Tibial nerve (tissue), 4 donors: ENCODE measurements at regions not wholly inside any gene's neighbourhood (a gene's known extent, or its start where the extent isn't known, plus 50 kb on each side); places are given as distances from the start of the nearest gene placed in this dataset.

ENCODE experiments used
- DNase-seq, 2 donors: peaks; one replicate each; pipeline ENCODE4 v3.0.0-alpha.2; 2019; ENCODE audit warnings: low spot score in 2 of 2
- H3K27ac ChIP-seq, 4 donors: fragments of 200-600 bp; sonication (generic) in 3 of 4; one replicate each; pipeline ENCODE4 v1.5.1; 2017 to 2019; ENCODE audit warnings: mild to moderate bottlenecking in 1 of 4
- H3K27me3 ChIP-seq, 2 donors: fragments of 200-600 bp; sonication (generic) in 1 of 2; one replicate each; pipeline versions ENCODE4 v1.5.1 to v1.6.0; 2017 to 2019
- H3K36me3 ChIP-seq, 3 donors: fragments of 200-600 bp; sonication (generic); one replicate each; pipeline ENCODE4 v1.5.1; 2018 to 2019
- H3K4me1 ChIP-seq, 4 donors: fragments of 200-600 bp; sonication (generic) in 3 of 4; one replicate each; pipeline ENCODE4 v1.5.1; 2017 to 2019
- H3K4me3 ChIP-seq, 4 donors: fragments of 200-600 bp; sonication (generic) in 3 of 4; one replicate each; pipeline ENCODE4 v1.5.1; 2017 to 2019; ENCODE audit warnings: mild to moderate bottlenecking in 1 of 4, moderate library complexity in 1 of 4
- H3K9me3 ChIP-seq, 4 donors: fragments of 200-600 bp; sonication (generic) in 3 of 4; one replicate each; pipeline ENCODE4 v1.5.1; 2017 to 2019
- EP300 ChIP-seq, 2 donors: sonication (generic); formaldehyde crosslinking; IDR thresholded peaks; one replicate each; pipeline ENCODE4 v1.6.1; 2017; ENCODE audit warnings: antibody characterized with exemption in 2 of 2, mild to moderate bottlenecking in 1 of 2
- POLR2A ChIP-seq, 2 donors: fragments of 450-650 bp; IDR thresholded peaks; one replicate each; pipeline ENCODE4 v1.6.1; 2017; ENCODE audit warnings: antibody characterized with exemption in 2 of 2, mild to moderate bottlenecking in 2 of 2, moderate library complexity in 2 of 2
- WGBS, 2 donors: methylation state at CpG; one replicate each; pipeline ENCODE4 v1.1.5; 2018; 5-methylcytosine and 5-hydroxymethylcytosine counted together
- TF ChIP-seq, protein P1 (sequence below), 5 experiments: fragments of 200-600 bp in 3 of 5; fragments of 450-650 bp in 2 of 5; sonication (generic) in 3 of 5; IDR thresholded peaks; one replicate each; pipeline ENCODE4 v1.5.1; 2016 to 2019; ENCODE audit warnings: antibody characterized with exemption in 5 of 5, mild to moderate bottlenecking in 3 of 5, moderate library complexity in 2 of 5

DNA sequence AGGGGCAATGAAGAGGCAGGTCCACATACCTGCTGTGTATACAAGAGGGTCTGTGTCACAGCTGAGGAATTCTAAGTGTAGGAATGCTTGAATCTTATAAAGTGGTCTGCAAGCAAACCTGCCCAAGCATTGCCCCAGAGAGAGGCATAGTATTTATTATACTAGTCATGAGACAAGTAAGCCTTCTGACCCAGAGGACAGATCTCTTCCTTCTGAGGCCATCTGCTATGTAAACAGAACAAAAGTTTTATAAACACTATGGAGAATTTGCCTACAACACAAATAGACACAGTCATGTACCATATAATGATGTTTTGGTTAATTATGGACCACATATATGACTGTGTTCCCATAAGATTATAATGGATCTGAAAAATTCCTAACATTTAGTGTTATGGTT lies 388.2 kb downstream of the NEBL start:
- no peak overlapping the region for H3K4me3 ChIP-seq
- TF ChIP-seq, protein P1, sequence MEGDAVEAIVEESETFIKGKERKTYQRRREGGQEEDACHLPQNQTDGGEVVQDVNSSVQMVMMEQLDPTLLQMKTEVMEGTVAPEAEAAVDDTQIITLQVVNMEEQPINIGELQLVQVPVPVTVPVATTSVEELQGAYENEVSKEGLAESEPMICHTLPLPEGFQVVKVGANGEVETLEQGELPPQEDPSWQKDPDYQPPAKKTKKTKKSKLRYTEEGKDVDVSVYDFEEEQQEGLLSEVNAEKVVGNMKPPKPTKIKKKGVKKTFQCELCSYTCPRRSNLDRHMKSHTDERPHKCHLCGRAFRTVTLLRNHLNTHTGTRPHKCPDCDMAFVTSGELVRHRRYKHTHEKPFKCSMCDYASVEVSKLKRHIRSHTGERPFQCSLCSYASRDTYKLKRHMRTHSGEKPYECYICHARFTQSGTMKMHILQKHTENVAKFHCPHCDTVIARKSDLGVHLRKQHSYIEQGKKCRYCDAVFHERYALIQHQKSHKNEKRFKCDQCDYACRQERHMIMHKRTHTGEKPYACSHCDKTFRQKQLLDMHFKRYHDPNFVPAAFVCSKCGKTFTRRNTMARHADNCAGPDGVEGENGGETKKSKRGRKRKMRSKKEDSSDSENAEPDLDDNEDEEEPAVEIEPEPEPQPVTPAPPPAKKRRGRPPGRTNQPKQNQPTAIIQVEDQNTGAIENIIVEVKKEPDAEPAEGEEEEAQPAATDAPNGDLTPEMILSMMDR (IDR thresholded peaks at IDR 0.05): no peak
- TF ChIP-seq EP300 (IDR thresholded peaks at IDR 0.05): no peak
- no peak for TF ChIP-seq POLR2A (IDR thresholded peaks at IDR 0.05)
- no peaks in the 10 kb centered on the region for H3K4me1 ChIP-seq

DNA sequence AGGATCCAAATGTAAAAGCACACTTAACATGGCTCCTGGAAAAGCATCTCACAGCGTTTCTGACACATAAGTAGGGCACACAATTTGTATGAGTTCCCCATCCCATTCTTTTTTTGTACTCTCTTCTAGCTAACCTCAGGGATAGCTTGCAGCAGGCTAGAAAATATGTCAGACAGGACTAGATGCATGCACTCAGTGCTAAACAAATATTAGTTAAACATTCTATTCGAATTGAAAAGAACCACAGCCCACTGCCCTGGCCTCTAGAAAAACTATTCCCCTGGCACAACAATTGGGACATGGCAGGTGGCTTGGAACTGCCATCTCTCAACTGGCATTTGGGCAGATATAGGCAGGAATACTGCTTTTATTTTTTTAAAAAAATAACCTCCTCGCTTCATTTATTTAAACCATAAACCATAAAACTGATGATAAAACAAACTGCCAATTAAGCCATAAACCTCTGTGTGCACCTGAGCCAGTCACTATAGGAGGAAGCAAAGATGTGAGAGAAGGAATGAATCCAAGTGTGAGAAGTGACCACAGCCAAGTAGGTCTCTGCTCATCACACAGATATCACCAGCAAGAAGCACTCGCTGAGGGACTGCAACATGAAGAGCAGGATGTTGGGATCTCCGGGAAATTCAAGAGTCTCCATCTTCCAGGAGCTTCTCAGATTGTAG lies 394.1 kb downstream of the NEBL start:
- no peaks in the 10 kb centered on the region for H3K27me3 ChIP-seq
- H3K4me1 ChIP-seq: no peaks in the 10 kb centered on the region
- H3K36me3 ChIP-seq: no peaks in the 10 kb centered on the region
- no peak overlapping the region for H3K27ac ChIP-seq
- no peak for DNase-seq
- H3K9me3 ChIP-seq: no peaks in the 10 kb centered on the region
- WGBS, 2 donors: 81 to 83% methylated on average over 5 of the region's 5 CpGs
- no peak overlapping the region for H3K4me3 ChIP-seq
- TF ChIP-seq, protein P1 (IDR thresholded peaks at IDR 0.05): no peak
- no peak for TF ChIP-seq POLR2A (IDR thresholded peaks at IDR 0.05)
- no peak for TF ChIP-seq EP300 (IDR thresholded peaks at IDR 0.05)

More for the DNA sequence above, 388.2 kb downstream of the NEBL start:
- H3K36me3 ChIP-seq: no peaks in the 10 kb centered on the region
- no peaks in the 10 kb centered on the region for H3K9me3 ChIP-seq
- no peak for DNase-seq
- no peaks in the 10 kb centered on the region for H3K27me3 ChIP-seq
- no peak overlapping the region for H3K27ac ChIP-seq

DNA sequence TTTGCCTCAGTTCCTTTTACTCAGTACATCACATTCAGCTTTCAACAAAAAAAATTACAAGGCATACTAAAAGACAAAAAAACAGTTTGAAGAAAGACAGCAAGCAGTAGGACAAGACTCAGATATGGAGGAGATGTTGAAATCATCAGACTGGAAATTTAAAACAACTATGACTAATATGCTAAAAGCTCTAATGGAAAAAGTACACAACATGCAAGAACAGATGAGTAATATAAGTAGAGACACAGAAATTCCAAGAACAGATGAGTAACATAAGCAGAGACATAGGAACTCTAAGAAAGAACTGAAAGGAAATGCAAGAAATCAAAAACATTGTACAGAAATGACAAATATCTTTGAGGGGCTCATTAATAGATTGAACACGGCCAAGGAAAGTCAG lies 402.6 kb downstream of the NEBL start:
- H3K27me3 ChIP-seq: no peaks in the 10 kb centered on the region
- H3K4me1 ChIP-seq: no peaks in the 10 kb centered on the region
- no peaks in the 10 kb centered on the region for H3K36me3 ChIP-seq
- no peak overlapping the region for H3K27ac ChIP-seq
- no peak overlapping the region for H3K4me3 ChIP-seq
- H3K9me3 ChIP-seq: peaks cover 0 to 19% (median 3%) of the 10 kb centered on the region in 4 donors
- 63 to 77% methylated on average over 1 of the region's 1 CpG for WGBS, 2 donors
- TF ChIP-seq POLR2A (IDR thresholded peaks at IDR 0.05): no peak
- no peak for TF ChIP-seq EP300 (IDR thresholded peaks at IDR 0.05)
- TF ChIP-seq, protein P1 (IDR thresholded peaks at IDR 0.05): no peak
- no peak for DNase-seq

DNA sequence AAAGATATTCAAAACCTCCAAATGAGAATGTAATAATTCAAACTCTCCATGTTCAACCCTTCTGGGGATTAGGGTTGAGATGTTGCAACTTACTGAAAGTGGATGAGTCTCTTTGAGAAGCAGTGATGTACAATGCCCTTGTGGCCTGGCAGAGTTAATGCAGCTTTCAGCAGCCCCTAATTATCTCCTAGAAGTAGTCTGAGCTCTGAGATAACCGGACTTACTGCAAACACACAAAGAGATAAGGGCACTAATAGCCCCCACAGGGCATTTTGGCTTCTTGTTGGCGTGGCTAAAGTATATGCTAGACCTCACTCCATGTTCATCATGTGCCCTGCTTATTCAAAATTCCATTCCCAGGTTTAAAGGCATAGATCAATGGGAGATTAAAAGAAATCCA lies 404.7 kb downstream of the NEBL start:
- WGBS, 2 donors: 77% methylated on average over 2 of the region's 2 CpGs

DNA sequence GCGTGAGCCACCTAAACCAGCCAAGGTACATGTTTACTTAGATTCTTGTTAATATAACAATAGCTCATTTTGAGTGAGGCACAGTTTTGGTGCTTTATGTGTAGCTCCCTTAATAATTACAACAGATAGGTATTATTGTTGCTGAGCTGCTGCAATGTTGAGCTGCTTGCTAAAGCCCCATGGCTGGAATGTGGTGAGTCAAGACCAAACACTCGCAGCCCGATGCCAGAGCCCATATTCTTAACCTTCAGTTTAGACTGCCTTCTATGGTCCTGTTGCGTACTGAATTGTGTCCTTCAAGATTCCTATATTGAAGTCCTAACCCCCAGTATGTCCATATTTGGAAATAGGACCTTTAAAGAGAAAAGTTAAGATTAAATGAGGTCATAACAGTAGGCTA lies 407.1 kb downstream of the NEBL start:
- no peak overlapping the region for H3K27ac ChIP-seq
- TF ChIP-seq, protein P1 (IDR thresholded peaks at IDR 0.05): no peak
- TF ChIP-seq POLR2A (IDR thresholded peaks at IDR 0.05) (no peak), EP300 (IDR thresholded peaks at IDR 0.05) (no peak)

More for the DNA sequence above, 404.7 kb downstream of the NEBL start:
- Histone ChIP-seq H3K9me3 (peaks cover 0 to 19% (median 3%) of the 10 kb centered on the region in 4 donors), H3K4me1 (no peaks in the 10 kb centered on the region), H3K27ac (no peak overlapping the region), H3K4me3 (no peak overlapping the region), H3K36me3 (no peaks in the 10 kb centered on the region), H3K27me3 (no peaks in the 10 kb centered on the region)
- TF ChIP-seq POLR2A (IDR thresholded peaks at IDR 0.05): no peak
- no peak for DNase-seq

More for the DNA sequence above, 407.1 kb downstream of the NEBL start:
- WGBS, 2 donors: 95 to 97% methylated on average over 4 of the region's 4 CpGs
- Histone ChIP-seq H3K27me3 (no peaks in the 10 kb centered on the region), H3K4me1 (peaks cover 0 to 3% (median 0%) of the 10 kb centered on the region in 4 donors), H3K36me3 (no peaks in the 10 kb centered on the region), H3K4me3 (no peak overlapping the region), H3K9me3 (peaks cover 0 to 11% (median 3%) of the 10 kb centered on the region in 4 donors)
- DNase-seq: no peak
